ENCODE measurements at regions not wholly inside any gene's neighbourhood (a gene's known extent, or its start where the extent isn't known, plus 50 kb on each side); places are given as distances from the start of the nearest gene placed in this dataset.

DNA sequence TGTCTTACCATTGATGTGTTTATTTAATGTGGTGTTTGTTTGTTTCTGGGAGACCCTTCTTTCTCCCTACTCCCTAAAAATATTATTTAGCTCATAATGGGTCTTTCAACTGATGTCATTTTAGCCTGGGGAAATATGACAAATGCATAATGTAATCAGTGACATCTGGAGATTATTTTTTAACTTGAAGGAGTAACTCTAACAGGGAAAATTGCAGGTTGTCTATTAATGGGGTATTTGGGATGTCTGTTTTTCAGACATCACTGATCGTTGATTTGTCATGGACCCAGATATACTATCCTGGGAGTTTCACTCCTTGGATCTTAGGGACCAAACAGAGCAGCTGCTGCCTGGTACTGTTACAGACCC lies 230.4 kb downstream of the LOXHD1 start:
- H3K27ac ChIP-seq (ENCODE audit: low read depth, low read length), result no peak overlapping the region
- H3K9ac ChIP-seq (ENCODE audit: low read depth, low read length), result no peak overlapping the region
- peaks cover 17% of the 10 kb centered on the region for H3K4me1 ChIP-seq (ENCODE audit: insufficient read depth, low read length)
- no peaks in the 10 kb centered on the region for H3K36me3 ChIP-seq (ENCODE audit: insufficient read depth, low read length)
- 88% methylated on average over 1 of the region's 1 CpG for WGBS
- no peak overlapping the region for H3K4me3 ChIP-seq (ENCODE audit: low read length)
- no peaks in the 10 kb centered on the region for H3K9me3 ChIP-seq (ENCODE audit: insufficient read depth, low read depth, low read length)
- H3K27me3 ChIP-seq (ENCODE audit: insufficient read depth, low read length), result no peaks in the 10 kb centered on the region

Measured in HUES64 (cell line).